Fibroblast of lung (primary cell): ENCODE measurements at regions not wholly inside any gene's neighbourhood (a gene's known extent, or its start where the extent isn't known, plus 50 kb on each side); places are given as distances from the start of the nearest gene placed in this dataset.

Experiments used
- CTCF ChIP-seq, 2 donors: IDR thresholded peaks in 1 of 2; conservative IDR thresholded peaks in 1 of 2; 1 replicate in 1 of 2; 2 replicates in 1 of 2; pipeline ENCODE4 v1.5.1; 2011 to 2012; ENCODE audit warnings: low read length in 2 of 2, control low read depth in 1 of 2, inconsistent platforms in 1 of 2, low read depth in 1 of 2, mild to moderate bottlenecking in 1 of 2
- EZH2 ChIP-seq: IDR thresholded peaks from 2 replicates; pipeline ENCODE4 v1.5.1; 2012; ENCODE audit warnings: low read length, control low read depth, mild to moderate bottlenecking; ENCODE audit errors: missing control alignments

- TF ChIP-seq CTCF (conservative IDR thresholded peaks at IDR 0.05 in 1 of 2, IDR thresholded peaks at IDR 0.05 in 1 of 2; ENCODE audit: low read depth in 1 of 2, low read length in 2 of 2) (no peak), EZH2 (no peak)
Observed at GRCh38 chr6:164842085-164842484, 467.3 kb downstream of the C6orf118 start.
